ENCODE measurements at regions not wholly inside any gene's neighbourhood (a gene's known extent, or its start where the extent isn't known, plus 50 kb on each side); places are given as distances from the start of the nearest gene placed in this dataset.
"Not testable (repeated sequence)": the region's sequence is repeated elsewhere in the genome, so short reads cannot be mapped to it uniquely, and the experiment has no call there.

DNA sequence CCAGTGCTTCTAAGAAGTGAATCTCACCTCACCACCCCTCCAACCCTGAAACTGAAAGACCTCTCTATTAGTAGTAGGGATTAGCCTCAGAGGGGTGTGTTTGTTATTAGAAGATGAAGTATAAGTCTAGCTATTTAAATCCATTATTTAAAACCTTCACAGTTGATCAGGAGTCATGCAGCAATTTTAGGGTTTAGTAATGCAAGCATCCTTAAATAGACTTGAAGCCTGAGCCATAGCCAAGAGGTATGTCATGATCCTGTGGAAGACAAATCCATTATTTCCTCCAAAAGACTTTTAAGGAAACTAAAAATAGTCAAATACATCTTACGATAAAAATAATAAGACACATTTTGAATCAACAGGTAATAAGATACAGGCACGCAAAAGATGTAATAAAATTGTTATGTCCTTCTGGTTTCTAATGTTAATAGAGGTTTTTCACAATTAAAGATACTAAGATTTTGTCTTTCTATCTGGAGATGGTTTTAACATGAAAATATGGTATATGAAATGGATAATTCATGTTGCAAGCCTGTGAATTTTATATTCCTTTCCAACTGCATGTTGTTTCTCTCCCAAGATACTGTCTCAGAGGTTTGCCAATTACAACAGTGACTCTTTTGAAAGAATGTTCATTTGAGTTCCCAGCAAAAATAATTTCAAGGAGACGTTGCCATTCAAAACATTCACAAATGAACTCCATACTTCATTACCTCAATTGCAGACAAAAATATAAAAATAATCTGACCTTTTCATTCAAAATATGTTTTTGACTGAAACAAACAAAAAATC lies 68.0 kb downstream of the LUZP4 start:
- no peak for DNase-seq

DNA sequence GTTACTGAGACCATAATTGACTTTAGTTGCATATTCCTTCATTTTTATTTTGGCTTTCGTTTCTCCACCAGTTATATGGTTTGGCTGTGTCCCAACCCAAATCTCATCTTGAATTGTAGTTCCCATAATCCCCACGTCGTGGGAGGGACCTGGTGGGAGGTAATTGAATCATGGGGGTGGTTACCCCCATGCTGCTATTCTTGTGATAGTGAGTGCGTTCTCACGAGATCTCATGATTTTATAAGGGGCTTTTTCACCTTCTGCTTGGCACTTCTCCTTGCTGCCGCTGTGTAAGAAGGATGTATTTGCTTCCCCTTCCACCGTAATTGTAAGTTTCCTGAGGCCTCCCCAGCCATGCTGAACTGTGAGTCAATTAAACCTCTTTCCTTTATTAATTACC lies 70.0 kb downstream of the LUZP4 start:
- DNase-seq, result not testable (repeated sequence)

DNA sequence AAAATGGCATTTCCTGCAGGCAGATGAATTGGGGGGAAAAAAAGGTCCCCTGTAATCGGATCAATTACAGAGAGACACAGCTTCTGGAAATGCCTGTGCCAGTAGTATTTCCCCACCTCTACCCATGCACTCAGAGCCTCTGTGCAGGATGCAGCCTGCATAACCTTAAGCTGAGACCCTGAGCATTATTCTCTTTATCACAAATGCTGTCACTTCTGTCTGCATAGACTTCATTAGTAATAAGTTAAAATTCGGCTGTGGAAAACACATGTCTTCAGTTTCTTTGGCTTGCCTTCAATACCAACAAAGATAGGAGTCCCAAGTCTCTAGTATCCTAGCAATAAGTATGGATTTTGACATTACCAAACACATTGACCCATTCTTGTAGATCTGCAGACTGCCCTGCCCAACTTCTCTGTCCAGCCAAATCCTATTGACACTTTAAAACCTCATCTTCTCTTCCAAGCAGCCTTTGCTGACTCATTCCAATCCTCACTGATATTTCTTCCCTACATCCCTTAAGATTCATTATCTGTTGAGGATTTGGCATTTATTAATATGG lies 70.8 kb downstream of the LUZP4 start:
- no peak for DNase-seq

DNA sequence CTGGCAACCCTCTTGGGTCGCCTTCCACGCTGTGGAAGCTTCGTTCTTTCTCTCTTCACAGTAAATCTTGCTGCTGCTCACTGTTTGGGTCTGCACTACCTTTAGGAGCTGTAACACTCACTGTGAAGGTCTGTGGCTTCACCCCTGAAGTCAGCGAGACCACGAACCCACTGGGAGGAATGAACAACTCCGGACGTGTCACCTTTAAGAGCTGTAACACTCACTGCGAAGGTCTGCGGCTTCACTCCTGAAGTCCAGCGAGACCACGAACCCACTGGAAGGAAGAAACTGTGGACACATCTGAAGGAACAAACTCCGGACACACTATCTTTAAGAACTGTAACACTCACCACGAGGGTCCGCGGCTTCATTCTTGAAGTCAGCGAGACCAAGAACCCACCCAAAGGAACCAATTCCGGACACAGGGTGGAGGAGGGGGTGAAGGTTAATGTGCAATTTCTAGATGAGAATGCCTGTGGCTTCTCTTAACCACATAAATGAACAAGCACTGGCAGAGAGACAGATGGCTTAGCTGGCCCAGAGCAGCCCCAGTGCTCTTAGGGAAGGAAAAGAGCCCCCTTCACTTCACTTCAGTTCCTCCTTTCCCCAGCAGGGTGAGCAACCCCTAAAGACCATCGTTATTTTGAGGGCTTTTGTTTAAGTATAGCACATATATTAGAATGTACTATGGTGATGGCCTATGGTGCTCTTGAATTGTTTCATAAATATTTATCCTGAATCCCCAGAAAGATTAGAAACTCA lies 73.0 kb downstream of the LUZP4 start:
- DNase-seq, result no peak

DNA sequence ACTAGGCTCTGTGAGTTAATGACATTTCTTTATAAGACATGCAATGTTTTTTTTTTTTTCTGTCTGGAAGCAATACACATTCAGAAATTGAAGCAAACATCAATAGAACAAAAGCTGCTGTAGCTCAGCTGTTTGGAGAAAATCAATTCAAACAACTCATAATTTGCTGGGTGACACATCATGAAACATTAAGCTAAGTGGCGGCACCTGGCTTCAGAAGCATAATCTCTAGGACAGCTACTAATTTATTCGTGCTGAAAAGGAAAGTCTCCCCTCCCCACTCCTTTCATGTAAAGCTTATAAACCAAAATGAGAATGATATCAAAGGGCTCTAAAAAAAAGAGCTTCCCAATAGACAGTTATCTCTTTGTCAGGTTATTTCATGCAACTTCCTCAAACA lies 73.9 kb downstream of the LUZP4 start:
- no peak for DNase-seq

DNA sequence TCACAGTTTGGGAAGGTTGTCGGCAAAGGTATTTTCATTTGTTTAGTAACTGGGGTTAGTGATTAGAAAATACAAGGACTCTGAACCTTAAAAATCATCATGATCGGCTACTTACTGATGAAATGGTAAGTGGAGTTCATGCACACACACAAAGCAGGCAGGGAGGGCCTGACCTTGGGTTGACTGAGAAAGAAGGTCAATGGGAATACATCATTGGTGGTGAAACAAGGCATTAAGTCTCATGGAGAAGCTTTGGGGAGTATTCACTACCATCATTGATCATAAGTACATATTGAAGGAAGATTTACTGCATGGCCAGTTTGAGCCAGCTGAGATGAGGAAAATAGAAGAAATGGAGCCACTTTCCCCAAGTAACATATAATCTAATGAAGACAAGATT lies 74.4 kb downstream of the LUZP4 start:
- DNase-seq, result no peak

DNA sequence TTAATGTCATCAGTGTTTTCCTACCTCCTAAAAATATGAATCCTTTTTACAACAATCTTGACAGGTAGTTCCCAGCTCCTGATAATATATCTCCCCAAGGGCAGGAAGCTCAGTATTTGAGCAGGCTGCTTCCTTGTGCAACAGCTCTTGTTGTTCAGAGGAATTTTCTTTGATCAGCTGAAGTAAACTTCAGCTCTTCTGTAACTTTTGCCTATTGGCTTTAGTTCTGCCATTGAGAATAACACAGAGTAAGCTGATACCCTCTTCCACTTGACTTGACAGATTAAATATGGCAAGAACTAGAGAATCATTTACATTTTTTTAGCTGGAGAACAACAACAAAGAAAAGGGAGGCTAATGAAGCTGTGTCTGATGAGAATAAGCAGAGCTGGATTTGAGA lies 75.2 kb downstream of the LUZP4 start:
- DNase-seq, result no peak

DNA sequence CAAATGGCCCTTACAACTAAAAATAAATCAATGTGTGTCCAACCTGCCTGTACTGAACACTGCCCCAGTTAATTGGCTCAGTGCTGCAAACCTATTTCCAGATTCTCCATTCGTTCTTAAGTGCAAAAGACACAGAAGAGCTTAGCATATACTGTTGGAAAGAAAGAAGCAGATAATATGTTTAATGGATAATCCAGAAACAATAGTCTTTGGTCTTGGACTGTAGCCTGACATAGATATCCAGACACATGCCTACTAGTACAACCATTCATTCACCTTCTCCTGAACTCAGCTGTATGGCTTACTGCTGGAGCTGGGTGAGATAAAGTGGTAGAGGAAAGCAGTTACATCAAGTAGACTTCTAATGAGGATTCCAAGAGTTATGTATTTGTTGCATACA lies 77.0 kb downstream of the LUZP4 start:
- no peak for DNase-seq

DNA sequence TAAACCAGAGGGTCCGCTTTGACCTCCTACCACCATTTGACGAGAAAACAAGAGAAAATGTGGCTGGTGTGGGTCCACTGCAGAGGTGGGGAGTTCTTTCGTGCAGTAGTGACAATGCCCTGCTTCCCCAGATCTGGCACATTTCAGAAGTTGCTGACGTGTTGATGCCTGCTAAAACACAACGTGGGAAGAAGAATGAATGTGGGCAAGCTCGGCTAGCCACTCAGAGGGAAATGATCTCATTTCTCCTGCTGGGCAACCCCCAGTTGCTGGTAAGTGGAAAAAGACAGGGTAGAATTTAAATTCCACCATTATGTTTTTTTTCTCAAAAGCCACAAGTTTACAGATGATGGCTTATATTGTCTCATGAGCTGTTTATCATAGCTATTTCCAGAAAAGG lies 77.9 kb downstream of the LUZP4 start:
- no peak for DNase-seq

DNA sequence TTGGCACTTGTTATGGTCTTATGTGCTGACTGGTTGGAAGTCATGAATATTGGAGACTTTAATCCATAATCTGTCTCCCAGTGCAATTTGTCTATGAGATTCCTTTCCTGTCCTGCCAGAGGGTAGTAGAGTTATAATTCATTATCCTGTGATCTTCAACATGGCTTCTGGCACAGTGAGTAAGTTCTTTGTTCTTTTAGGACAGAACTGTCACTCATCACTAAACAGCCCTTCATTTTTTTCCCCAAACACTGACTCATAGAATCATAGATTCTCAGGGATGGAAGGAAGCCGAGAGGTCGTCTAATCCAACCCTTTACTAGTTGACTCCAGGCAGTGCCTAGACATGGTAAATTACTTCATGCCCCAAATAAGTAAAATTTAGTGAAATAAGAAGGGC lies 78.4 kb downstream of the LUZP4 start:
- no peak for DNase-seq

DNA sequence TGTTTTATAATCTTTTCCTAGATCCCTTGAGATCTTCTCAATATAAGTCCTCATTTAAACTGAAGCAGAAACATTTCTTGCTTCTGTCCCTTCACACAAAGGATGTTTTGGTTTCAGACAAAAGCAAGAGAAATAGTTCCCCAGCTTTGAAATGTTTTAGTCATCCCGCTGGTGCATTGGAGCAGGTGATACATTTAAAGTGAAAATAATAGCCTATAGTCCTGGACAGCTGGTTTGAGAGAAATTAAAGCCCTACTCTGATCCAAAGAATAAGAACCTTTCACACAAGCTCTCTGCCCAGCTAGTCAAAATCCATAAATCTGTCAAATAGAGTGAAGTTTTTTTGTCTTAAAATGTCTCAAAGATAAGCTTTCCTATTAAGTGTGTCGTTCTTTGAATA lies 79.4 kb downstream of the LUZP4 start:
- no peak for DNase-seq

DNA sequence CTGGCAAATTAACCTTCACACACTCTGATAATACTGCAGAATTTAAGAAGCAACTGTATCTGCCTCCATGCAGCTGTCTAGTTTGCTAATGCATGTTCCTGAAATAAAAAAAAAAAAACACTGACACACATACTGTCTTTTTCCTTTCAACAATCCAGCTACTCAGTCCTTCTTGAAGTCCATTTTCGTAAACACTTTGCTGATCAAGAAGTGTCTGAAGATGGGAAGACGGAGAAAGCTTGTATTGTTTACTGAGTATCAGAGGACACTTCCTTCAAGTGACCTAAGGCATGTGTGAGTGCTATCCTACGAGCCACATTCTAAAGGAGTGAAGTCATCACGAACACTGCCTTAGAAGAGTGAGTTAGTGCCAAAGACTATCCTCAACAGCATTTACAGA lies 82.6 kb downstream of the LUZP4 start:
- no peak for DNase-seq

DNA sequence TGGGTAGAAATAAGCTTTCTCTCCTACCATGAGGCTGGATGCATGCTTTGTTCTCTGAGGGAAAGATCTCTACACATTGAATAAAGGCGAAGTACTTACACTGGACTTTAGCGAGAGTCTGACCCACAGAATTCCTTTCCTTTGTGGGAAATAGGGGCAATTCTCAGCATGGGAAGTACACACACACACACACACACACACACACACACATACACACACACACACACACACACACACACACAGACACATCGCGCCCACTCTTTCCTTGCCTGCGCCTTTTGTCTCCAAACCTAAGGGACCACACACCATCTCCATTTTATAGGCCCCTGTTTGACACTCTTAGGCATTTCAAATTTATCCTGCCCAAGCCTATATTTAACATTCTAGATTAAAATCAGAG lies 83.8 kb downstream of the LUZP4 start:
- no peak for DNase-seq

DNA sequence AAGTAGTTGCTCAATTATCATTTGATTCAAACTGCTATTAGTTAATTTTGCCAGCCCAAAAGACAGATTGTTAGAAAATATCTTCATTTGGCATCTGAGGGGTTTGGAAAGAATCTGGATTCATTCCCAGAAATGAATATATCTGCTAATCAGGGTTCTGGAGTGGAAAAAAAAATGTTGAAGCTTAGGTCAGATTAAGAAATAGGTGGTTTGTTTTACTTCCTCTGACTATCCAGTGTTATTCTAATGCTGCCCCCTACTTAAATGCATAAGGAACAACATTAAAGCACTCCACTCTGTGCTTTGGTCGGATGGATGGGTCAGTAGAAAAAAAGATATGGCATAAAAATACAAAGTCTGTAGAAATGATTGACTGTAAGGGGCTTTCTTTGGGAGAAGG lies 89.0 kb downstream of the LUZP4 start:
- no peak for DNase-seq

DNA sequence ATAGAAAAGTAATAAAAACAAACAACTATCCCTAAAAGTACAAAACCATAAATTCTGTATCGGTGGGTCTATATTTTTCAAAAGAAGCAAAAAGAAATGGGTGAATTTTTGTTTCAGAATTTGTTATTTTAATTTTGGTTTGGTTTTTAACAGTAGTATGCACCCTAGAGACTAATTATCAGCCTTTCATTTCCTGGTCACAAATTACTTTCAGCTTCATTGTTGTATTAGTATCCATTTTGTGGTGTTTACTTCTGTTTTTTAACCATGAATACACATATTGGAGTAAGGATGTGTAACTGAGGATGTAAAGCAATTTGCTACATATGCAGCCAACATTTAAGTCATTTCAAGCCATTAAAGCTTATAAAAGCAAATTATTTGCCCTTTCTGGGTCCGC lies 97.8 kb downstream of the LUZP4 start:
- DNase-seq, result no peak

DNA sequence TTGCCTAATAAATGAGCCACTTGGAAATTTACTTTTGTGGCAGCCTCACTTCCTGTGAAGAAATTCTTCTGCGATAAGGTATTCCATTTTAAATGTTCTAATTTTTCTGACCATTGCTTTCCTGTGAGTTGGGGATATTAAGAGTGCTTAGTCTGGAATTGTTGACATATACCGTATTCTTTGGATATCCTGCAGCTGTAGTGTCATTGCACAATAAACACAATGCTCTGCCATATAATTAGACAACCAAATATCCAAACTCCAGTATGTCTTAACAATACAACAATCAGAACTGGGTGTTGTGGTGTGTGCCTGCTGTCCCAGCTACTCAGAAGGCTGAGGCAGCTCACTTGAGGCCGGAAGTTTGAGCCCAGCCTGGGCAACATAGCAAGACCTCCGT lies 99.4 kb downstream of the LUZP4 start:
- no peak for DNase-seq

DNA sequence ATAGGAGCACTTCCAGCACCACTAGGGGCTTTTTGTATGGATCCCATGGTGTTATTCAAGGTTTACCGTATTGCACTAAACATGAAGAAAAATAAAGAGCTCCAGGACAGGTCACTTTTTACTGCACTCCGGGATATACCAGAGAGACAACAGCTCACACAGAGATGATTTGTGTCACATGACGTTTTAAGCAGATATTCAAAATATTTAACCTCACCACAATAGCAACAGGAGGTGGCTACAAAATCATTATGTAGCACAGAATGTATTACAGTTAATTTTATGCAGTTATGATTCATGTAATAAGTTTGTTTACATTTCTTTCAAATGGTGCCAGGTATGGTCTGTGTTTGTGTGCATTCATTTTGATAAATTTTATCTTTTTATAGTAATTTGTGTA lies 100.6 kb downstream of the LUZP4 start:
- no peak for DNase-seq

DNA sequence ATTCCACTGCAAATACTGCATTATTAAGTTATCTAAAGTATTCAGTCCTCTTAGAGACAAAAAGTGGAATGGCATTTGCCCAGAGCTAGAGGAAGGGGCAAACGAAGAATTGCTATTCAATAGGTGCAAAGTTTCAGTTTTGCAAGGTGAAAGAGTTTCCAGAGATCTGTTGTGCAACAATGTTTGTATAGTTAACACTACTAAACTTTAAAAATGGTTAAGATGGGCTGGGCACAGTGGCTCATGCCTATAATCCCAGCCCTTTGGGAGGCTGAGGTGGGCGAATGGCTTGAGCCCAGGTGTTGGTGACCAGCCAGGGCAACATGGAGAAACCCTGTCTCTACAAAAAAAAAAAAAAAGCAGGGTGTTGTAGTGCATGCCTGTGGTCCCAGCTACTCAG lies 102.5 kb downstream of the LUZP4 start:
- no peak for DNase-seq

DNA sequence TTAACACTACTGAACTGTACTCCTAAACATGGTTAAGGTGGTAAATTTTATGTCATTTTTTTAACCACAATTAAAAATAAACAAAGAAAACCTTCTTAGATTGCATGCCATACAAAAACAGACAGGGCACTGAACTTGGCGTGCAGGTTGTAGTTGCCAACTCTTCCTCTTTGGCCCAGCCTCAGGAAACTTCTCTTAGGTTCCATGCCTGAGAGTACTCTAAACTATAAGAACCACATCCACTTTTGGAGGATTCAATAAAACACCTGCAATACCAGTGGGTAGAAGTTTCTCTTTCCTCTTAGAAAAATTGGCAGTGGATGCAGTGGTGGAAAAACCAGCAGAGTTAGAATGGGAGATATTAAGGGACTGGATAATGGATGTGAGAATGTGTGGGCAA lies 103.4 kb downstream of the LUZP4 start:
- no peak for DNase-seq

DNA sequence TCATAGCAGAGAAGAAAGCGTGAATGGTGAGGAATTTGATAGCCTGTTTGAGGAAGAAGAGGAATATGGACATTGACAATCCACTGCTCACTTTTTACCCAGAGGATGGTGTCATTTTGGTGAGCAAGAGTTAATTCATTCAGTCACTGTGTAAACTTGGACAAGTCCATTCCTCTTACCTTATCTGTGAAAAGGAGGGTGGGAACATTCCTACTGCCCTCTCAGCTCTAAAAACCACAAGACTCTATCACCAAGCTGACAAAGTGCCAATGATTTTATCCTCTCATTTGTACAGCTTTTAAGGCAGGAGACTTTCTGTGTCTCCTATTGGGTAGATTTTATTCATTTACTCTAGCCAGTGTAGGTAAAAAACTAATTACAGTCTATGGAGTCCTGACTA lies 103.8 kb downstream of the LUZP4 start:
- DNase-seq, result no peak

DNA sequence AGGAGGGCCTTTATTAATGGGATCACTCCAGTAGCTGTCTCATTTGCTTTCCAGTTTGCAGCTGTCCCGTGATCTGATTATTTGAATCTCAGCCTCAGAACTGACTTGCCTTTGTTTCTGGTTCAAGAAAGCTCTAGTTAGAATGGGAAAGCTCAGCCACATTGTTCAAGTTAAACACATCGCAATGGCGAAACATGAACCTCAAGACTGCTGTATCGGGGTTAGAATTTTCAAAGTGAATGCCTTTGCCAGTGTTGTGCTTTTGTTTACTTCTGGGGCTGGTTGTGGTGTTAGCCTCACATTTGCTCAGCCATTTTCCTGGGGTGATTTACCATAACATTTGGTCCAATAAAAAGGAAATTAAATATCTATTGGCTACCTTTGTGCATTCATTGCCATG lies 105.3 kb downstream of the LUZP4 start:
- not testable (repeated sequence) for DNase-seq

DNA sequence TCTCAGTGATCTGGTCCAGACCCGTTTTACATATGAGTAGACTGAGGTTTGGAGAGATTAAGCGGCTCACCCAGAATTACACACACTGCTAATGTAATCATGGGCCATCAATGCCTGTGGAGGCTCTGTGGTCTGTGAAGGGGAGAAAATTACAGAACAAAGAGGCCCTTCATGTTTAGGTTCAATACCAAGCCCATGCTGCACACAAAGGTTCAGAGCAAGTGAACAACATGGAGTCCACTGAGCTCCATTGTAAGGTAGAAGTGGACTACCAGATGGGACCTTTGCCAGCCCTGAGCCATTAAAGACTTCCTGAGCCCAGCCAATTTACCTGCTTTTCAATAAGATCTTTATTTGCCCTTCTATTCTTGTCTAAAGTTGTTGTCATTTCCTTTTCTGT lies 109.8 kb downstream of the LUZP4 start:
- DNase-seq, result no peak

DNA sequence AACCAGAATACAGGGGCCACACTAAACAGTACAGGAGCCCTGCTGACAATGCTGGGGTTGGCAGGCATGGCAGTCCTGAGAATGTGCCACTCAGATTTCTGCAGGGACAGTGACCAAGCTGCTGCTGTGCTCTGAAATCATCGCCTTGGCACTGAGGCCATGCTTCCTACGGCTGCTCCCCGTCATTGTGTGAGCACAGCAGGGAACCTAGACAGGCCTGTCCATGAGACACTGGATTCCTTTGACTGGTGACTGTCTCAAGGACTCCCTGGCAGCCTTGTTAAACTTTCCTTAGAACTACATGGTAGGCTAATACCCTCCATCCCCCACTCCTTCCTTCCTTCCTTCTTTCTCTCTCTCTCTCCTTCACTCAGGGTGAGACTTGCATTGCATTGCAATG lies 111.4 kb downstream of the LUZP4 start:
- no peak for DNase-seq

DNA sequence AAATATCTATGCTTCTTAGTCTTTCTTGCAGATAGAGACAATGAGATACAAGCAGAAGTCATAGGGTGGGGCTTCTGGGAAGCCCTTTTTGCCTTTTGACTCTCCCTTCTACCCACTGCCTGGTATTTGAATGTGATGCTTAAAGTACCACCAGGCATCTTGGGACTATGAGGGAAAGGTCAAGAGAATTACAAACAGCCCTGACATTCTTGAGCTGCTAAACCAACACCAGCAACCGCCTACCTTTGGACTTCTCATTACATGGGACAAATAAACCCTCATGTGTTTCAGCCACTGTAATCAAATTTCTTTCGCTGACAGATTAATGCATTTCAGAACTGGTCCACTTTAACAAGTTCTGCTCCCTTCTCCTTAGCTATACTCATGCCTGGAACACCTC lies 112.8 kb downstream of the LUZP4 start:
- DNase-seq, result no peak
